ENCODE measurements at regions not wholly inside any gene's neighbourhood (a gene's known extent, or its start where the extent isn't known, plus 50 kb on each side); places are given as distances from the start of the nearest gene placed in this dataset.

DNA sequence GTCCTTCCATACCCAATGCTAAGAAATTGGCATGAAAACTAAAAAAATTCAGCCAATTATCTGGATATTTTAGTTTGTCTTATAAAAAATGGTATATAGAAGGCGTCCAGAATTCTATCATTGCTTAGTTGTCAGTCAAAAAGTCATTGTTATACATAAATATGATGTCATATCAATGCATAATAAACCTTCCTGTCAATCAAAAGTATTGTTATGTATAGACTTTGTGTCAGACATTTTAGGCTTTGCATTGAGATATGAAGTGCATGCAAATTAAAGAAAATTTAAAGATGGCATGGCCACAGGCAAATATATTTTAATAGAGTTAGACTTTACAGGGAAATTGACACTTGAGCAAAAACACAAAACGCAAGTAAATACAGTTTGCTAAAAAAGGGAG lies 173.4 kb upstream of the FANCL start (continued):
- TF ChIP-seq, protein P1, sequence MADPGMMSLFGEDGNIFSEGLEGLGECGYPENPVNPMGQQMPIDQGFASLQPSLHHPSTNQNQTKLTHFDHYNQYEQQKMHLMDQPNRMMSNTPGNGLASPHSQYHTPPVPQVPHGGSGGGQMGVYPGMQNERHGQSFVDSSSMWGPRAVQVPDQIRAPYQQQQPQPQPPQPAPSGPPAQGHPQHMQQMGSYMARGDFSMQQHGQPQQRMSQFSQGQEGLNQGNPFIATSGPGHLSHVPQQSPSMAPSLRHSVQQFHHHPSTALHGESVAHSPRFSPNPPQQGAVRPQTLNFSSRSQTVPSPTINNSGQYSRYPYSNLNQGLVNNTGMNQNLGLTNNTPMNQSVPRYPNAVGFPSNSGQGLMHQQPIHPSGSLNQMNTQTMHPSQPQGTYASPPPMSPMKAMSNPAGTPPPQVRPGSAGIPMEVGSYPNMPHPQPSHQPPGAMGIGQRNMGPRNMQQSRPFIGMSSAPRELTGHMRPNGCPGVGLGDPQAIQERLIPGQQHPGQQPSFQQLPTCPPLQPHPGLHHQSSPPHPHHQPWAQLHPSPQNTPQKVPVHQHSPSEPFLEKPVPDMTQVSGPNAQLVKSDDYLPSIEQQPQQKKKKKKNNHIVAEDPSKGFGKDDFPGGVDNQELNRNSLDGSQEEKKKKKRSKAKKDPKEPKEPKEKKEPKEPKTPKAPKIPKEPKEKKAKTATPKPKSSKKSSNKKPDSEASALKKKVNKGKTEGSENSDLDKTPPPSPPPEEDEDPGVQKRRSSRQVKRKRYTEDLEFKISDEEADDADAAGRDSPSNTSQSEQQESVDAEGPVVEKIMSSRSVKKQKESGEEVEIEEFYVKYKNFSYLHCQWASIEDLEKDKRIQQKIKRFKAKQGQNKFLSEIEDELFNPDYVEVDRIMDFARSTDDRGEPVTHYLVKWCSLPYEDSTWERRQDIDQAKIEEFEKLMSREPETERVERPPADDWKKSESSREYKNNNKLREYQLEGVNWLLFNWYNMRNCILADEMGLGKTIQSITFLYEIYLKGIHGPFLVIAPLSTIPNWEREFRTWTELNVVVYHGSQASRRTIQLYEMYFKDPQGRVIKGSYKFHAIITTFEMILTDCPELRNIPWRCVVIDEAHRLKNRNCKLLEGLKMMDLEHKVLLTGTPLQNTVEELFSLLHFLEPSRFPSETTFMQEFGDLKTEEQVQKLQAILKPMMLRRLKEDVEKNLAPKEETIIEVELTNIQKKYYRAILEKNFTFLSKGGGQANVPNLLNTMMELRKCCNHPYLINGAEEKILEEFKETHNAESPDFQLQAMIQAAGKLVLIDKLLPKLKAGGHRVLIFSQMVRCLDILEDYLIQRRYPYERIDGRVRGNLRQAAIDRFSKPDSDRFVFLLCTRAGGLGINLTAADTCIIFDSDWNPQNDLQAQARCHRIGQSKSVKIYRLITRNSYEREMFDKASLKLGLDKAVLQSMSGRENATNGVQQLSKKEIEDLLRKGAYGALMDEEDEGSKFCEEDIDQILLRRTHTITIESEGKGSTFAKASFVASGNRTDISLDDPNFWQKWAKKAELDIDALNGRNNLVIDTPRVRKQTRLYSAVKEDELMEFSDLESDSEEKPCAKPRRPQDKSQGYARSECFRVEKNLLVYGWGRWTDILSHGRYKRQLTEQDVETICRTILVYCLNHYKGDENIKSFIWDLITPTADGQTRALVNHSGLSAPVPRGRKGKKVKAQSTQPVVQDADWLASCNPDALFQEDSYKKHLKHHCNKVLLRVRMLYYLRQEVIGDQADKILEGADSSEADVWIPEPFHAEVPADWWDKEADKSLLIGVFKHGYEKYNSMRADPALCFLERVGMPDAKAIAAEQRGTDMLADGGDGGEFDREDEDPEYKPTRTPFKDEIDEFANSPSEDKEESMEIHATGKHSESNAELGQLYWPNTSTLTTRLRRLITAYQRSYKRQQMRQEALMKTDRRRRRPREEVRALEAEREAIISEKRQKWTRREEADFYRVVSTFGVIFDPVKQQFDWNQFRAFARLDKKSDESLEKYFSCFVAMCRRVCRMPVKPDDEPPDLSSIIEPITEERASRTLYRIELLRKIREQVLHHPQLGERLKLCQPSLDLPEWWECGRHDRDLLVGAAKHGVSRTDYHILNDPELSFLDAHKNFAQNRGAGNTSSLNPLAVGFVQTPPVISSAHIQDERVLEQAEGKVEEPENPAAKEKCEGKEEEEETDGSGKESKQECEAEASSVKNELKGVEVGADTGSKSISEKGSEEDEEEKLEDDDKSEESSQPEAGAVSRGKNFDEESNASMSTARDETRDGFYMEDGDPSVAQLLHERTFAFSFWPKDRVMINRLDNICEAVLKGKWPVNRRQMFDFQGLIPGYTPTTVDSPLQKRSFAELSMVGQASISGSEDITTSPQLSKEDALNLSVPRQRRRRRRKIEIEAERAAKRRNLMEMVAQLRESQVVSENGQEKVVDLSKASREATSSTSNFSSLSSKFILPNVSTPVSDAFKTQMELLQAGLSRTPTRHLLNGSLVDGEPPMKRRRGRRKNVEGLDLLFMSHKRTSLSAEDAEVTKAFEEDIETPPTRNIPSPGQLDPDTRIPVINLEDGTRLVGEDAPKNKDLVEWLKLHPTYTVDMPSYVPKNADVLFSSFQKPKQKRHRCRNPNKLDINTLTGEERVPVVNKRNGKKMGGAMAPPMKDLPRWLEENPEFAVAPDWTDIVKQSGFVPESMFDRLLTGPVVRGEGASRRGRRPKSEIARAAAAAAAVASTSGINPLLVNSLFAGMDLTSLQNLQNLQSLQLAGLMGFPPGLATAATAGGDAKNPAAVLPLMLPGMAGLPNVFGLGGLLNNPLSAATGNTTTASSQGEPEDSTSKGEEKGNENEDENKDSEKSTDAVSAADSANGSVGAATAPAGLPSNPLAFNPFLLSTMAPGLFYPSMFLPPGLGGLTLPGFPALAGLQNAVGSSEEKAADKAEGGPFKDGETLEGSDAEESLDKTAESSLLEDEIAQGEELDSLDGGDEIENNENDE (IDR thresholded peaks at IDR 0.05; ENCODE audit: insufficient replicate concordance, low read length): no peak
- no peak for TF ChIP-seq BACH1 (IDR thresholded peaks at IDR 0.05; ENCODE audit: low read length)
- TF ChIP-seq RNF2 (IDR thresholded peaks at IDR 0.05; ENCODE audit: borderline replicate concordance, low read depth, low read length, missing control alignments, poor library complexity, severe bottlenecking): no peak
- no peak for TF ChIP-seq TCF12 (IDR thresholded peaks at IDR 0.05; ENCODE audit: low read depth, low read length)
- no peak for TF ChIP-seq HDAC2 (IDR thresholded peaks at IDR 0.05; ENCODE audit: borderline replicate concordance in 1 of 2, low read depth in 2 of 2, low read length in 2 of 2)
- TF ChIP-seq CEBPB (IDR thresholded peaks at IDR 0.05; ENCODE audit: low read depth, low read length): no peak
- TF ChIP-seq TBP (IDR thresholded peaks at IDR 0.05; ENCODE audit: low read depth, low read length): no peak
- no peak for TF ChIP-seq SIX5 (IDR thresholded peaks at IDR 0.05; ENCODE audit: low read depth, low read length)
- TF ChIP-seq SP1 (IDR thresholded peaks at IDR 0.05; ENCODE audit: low read depth, low read length): no peak
- no peak for TF ChIP-seq POLR2AphosphoS5 (IDR thresholded peaks at IDR 0.05; ENCODE audit: low read depth, low read length)
